Endometrium (tissue), 2 donors: ENCODE measurements at regions not wholly inside any gene's neighbourhood (a gene's known extent, or its start where the extent isn't known, plus 50 kb on each side); places are given as distances from the start of the nearest gene placed in this dataset.

Experiments used
- FAIRE-seq: peaks from 2 replicates; lab custom pipeline; 2012; peaks lifted over from hg19 to GRCh38; lab: Jason Lieb, UNC
- donor health status: control.
- donor health status: control.

DNA sequence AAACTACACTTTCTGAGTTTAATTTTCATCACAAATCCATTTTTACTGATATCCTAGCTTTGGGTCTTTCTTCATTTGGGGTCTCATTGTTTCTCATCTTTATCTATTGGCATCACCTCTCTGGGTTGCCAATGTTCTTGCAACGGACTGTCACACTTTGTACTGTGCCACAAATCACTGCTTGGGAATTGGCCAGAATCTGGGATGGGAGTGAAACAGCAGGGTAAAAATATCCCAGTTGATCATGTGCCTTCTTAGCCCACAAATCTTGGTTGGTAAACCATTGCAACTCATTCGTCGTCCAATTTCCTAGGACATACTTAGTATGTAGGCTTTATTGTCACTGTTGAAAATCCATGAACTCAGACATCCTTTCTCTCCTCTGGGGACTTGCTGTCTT is 698.5 kb downstream of the OTOL1 start:
- no peak for FAIRE-seq

- FAIRE-seq = no peak
Observed at GRCh38 chr3:162196964-162197363, 700.4 kb downstream of the OTOL1 start.

DNA sequence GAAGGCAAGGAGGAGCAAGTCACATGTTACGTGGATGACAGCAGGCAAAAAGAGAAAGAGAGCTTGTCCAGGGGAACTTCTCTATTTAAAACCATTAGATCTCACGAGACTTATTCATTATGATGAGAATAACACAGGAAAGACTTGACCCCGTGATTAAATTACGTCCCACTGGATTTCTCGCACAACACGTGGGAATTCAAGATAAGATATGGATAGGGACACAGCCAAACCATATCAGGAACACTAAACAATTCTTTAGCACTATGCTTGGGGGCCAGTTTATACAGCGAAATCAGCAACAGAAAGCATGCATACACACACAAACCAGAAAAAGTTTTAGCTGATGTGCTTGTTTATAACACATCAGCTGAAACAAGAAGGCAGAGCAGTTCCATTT is 704.2 kb downstream of the OTOL1 start:
- FAIRE-seq = no peak

GRCh38 chr3:162206648-162207047 is 710.0 kb downstream of the OTOL1 start:
- no peak for FAIRE-seq

- no peak for FAIRE-seq
Observed at GRCh38 chr3:162211470-162211869, 714.9 kb downstream of the OTOL1 start.

GRCh38 chr3:162213196-162213595 is 716.6 kb downstream of the OTOL1 start:
- no peak for FAIRE-seq

- no peak for FAIRE-seq
Observed at GRCh38 chr3:162213956-162214355, 717.3 kb downstream of the OTOL1 start.

DNA sequence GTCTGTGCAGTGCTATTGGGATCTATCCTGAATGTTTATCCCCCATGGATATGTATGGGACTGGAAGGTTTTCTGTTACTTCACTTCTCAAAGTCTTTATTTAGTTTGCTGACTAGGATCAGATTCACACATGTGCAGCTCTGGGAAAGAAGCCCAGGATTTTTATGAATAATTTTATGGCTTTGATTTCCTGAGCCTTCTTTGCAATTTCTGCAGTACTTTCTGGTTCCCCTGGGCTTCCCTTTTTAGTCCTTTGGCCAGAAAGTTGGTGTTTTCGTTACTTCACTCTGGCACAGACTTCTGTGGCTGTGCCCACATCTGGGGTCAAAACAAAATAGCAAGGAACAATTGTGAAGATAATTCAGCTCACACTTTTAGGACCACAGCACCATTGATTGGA is 721.0 kb downstream of the OTOL1 start:
- FAIRE-seq = peak; percentile 85

DNA sequence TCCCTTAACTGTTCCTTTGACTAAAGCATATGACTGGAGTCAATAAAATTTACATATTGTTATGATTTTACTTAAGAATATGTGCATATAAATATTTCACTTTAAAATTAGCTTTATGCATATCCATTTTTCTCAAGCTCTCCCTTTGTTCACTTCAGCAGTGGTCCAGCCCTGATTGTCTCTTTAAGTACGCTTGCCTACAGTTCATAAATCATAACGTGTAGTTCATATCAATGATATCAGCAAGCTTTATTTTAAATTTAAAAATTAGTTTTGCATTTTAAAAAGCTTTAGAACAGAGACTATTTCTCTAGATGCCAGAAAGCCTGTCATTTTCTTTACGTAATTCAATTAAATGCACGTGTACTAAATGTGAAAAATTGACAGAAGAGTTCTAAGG is 721.9 kb downstream of the OTOL1 start:
- FAIRE-seq = no peak

GRCh38 chr3:162224746-162225145 is 728.1 kb downstream of the OTOL1 start:
- FAIRE-seq = no peak

DNA sequence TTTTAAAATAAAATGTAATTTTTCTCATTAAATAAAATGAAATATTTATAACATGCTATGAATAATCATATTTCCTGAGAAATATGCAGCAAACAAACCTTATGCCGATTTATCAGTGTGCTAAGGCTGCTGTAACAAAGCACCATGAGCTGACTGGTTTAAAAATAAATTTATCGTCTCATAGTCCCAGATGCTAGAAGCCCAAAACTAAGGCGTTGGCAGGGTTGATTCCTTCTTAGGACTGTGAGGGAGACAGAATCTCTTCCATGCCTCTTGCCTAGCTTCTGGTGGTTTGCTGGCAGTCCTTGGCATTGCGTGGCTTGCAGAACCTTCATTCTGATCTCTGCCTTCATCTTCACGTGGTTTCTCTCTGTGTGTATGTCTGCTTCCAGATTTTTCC is 740.3 kb downstream of the OTOL1 start:
- no peak for FAIRE-seq

- FAIRE-seq = no peak
Observed at GRCh38 chr3:162250782-162251181, 754.2 kb downstream of the OTOL1 start.

DNA sequence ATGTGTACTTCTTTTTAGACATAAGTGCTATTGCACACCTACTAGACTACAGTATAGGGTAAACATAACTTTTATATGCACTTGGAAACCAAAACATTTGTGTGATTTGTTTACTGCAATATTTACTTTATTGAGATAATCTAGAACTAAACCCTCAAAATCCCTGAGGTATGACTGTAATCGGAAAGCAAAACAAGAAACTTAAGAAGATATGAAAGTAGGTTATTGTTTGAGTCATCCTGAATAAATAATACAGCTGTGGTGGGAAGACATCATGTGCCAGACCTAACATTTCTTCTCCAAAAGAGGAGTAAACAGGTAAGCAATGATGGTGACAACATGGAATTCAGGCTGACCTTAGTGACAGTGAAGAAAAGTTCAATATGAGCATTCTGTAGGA is 765.5 kb downstream of the OTOL1 start:
- FAIRE-seq = no peak

GRCh38 chr3:162263596-162263995 is 767.0 kb downstream of the OTOL1 start:
- FAIRE-seq = no peak

- FAIRE-seq = no peak
Observed at GRCh38 chr3:162269636-162270458, 773.2 kb downstream of the OTOL1 start.

- FAIRE-seq = no peak
Observed at GRCh38 chr3:162274070-162274469, 777.5 kb downstream of the OTOL1 start.

GRCh38 chr3:162278834-162279233 is 782.2 kb downstream of the OTOL1 start:
- no peak for FAIRE-seq

DNA sequence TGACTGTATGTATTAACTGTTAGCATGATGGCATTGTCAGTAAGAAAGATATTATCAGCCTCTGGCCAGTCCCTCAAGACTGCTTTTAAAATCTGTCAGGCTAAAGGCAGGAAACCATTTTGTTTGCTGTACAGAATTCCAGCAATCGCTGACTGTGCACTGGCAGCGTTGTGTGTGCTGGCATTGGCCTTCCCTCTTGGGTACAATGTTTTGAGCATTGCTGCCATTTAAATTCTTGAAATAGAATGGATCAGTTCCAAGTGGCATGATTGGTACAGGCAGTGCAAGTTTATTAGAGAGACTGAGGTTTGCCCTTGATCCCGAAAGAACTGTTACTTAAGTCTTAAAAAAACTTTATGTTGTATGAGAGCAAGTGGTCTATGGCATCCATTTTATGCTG is 788.7 kb downstream of the OTOL1 start:
- no peak for FAIRE-seq

DNA sequence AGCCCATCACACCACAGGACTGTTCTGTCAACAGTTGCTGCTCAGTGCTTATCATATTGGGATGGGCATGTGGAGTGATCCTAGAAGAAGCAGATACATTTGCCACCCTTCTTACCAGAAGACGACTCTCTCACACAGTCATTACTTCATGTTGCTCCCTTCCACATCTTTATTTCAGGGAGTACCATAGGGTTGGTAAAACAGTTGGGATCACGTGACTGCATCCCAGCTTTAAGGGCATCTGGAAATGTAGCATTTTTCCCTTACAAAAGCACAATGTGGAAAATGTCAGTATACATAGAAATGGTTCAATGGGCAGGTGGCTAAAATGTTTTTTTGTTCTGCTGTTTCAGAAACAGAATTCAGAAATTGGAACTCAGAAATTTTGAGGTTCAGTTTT is 791.0 kb downstream of the OTOL1 start:
- no peak for FAIRE-seq

DNA sequence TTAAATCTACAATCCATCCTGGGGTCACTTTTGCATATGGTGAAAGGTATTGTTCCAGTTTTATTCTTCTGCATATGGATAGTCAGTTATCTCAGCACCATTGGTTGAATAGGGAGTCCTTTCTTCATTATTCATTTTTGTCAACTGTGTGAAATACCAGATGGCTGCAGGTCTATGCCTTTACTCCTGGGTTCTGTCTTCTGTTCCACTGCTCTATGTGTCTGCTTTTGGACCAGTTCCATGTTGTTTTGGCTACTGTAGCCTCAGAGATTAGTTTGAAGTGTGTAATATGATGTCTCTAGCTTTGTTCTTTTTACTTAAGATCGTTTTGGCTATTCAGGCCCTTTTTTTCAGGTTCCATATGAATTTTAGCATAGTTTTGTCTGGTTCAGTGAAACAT is 795.8 kb downstream of the OTOL1 start:
- FAIRE-seq = no peak

GRCh38 chr3:162295323-162295983 is 798.8 kb downstream of the OTOL1 start:
- FAIRE-seq = no peak

DNA sequence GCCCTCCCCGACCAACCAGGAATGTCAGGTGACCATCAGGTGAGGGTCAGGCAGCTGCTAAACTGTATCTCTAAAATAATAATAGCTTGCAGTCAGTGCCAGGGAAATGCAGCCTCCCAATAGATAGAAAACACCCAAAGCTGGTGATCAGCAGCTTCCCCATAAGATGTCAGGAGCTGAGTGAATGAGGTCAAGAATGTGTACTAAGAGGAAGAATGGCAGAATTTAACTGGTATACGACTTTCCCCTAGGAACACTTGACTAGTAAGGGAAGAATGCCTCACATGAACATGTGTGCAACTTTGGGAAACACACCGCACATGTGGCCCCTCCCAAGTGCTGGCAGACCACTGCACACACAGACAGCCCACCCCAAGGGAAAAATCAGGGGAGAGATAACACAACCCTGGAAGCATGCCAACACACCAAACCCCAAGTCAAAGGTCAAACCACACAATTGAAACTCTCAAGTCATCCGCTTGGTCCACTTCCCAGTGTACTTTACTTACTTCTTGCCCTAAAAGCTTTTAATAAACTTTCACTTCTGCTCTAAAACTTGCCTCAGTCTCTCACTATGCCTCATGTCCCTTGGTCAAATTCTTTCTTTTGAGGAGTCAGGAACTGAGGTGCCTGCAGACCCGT is 806.5 kb downstream of the OTOL1 start:
- no peak for FAIRE-seq

- no peak for FAIRE-seq
Observed at GRCh38 chr3:162317046-162317445, 820.4 kb downstream of the OTOL1 start.
